K562 (cell line): ENCODE measurements at regions not wholly inside any gene's neighbourhood (a gene's known extent, or its start where the extent isn't known, plus 50 kb on each side); places are given as distances from the start of the nearest gene placed in this dataset.

Experiments
- ATAC-seq: fragments of 200-7000 bp; cut with Tn5 transposase; 3 replicates; pipeline ENCODE4 v1.9.1; 2020; ENCODE audit warnings: moderate library complexity
- BruUV-seq: library from RNA; stranded (reverse); fragments of 400-500 nt; replicated peaks from 2 replicates; lab custom pipeline; 2021; lab: Mats Ljungman, UMichigan
- CTCF ChIA-PET: fragments of 300-600 bp; formaldehyde crosslinking; extraction: SDS; loops from one replicate; lab custom pipeline; 2021; ENCODE audit warnings: low intra/inter-chr PET ratio; lab: Yijun Ruan, JAX
- POLR2A ChIA-PET: fragments of 300-600, 350-650 bp; sonication (Branson Sonifier 250); formaldehyde crosslinking; extraction: SDS; loops from one replicate; lab custom pipeline; 2021; ENCODE audit warnings: antibody characterized with exemption, inconsistent platforms; lab: Yijun Ruan, JAX
- DNase-seq, 4 experiments: peaks; one replicate each; pipeline versions ENCODE4 v3.0.0 to v3.0.0-alpha.2; 2011 to 2018; ENCODE audit warnings: low spot score in 3 of 4, mixed read lengths in 3 of 4; ENCODE audit errors: extremely low read depth in 1 of 4
- FAIRE-seq: peaks from 2 replicates; lab custom pipeline; 2011; peaks lifted over from hg19 to GRCh38; lab: Jason Lieb, UNC
- H2AFZ ChIP-seq: 2 replicates; pipeline ENCODE4 v1.6.0; 2011; ENCODE audit warnings: low read depth, low read length, control low read depth, inconsistent platforms
- H3K27ac ChIP-seq: fragments of 200-600 bp; 3 replicates; pipeline ENCODE4 v1.8.0; 2011; ENCODE audit warnings: low read depth, mild to moderate bottlenecking, control low read depth, inconsistent platforms, low read length, moderate library complexity, mixed read lengths; ENCODE audit errors: extremely low read depth
- H3K27me3 ChIP-seq, 2 experiments: fragments of 300-600 bp in 1 of 2; 2 replicates in 1 of 2; 3 replicates in 1 of 2; pipeline versions ENCODE4 v1.6.0 to v1.8.0; 2011; ENCODE audit warnings: inconsistent platforms in 2 of 2, low read length in 2 of 2, mild to moderate bottlenecking in 1 of 2, mixed read lengths in 1 of 2, moderate library complexity in 1 of 2; ENCODE audit not compliant: control insufficient read depth in 2 of 2, insufficient read depth in 2 of 2
- H3K36me3 ChIP-seq: fragments of 300-600 bp; 3 replicates; pipeline ENCODE4 v1.8.0; 2011; ENCODE audit warnings: mild to moderate bottlenecking, low read length, inconsistent platforms; ENCODE audit not compliant: control insufficient read depth, insufficient read depth
- H3K4me1 ChIP-seq, 2 experiments: fragments of 200-600 bp in 1 of 2; replicated peaks in 1 of 2; 2 replicates in 1 of 2; 3 replicates in 1 of 2; pipeline versions ENCODE4 v1.5.1 to v1.8.0; 2011; ENCODE audit warnings: inconsistent platforms in 2 of 2, low read length in 2 of 2, mild to moderate bottlenecking in 1 of 2, mixed read lengths in 1 of 2, moderate library complexity in 1 of 2; ENCODE audit not compliant: control insufficient read depth in 2 of 2, insufficient read depth in 2 of 2
- H3K4me2 ChIP-seq: 2 replicates; pipeline ENCODE4 v1.6.1; 2011; ENCODE audit warnings: low read length, control low read depth, inconsistent platforms, mixed read lengths; ENCODE audit not compliant: insufficient read depth
- H3K4me3 ChIP-seq: fragments of 200-600 bp; sonication (generic), shearing (Covaris generic); 2 replicates; pipeline ENCODE4 v1.5.1; 2016; ENCODE audit warnings: control low read depth, inconsistent platforms
- H3K79me2 ChIP-seq: fragments of 200-600 bp; 3 replicates; pipeline ENCODE4 v1.8.0; 2011; ENCODE audit warnings: low read length, inconsistent platforms; ENCODE audit not compliant: control insufficient read depth, insufficient read depth
- H3K9ac ChIP-seq, 2 experiments: 2 replicates each; pipeline versions ENCODE4 v1.6.0 to v1.6.1; 2011; ENCODE audit warnings: low read depth in 2 of 2, low read length in 2 of 2, control low read depth in 1 of 2, inconsistent platforms in 1 of 2, mild to moderate bottlenecking in 1 of 2, mixed read lengths in 1 of 2; ENCODE audit not compliant: insufficient read depth in 1 of 2
- H3K9me1 ChIP-seq: one replicate; pipeline ENCODE4 v1.6.0; 2011; ENCODE audit warnings: inconsistent platforms, mild to moderate bottlenecking, low read length, moderate library complexity; ENCODE audit not compliant: control insufficient read depth, insufficient read depth
- H3K9me3 ChIP-seq: replicated peaks from 2 replicates; pipeline ENCODE4 v1.5.1; 2011; ENCODE audit warnings: low read depth, low read length, inconsistent platforms; ENCODE audit not compliant: control insufficient read depth, insufficient read depth
- H4K20me1 ChIP-seq: replicated peaks from 2 replicates; pipeline ENCODE4 v1.6.1; 2011; ENCODE audit warnings: low read length, inconsistent platforms, mixed read lengths; ENCODE audit not compliant: control insufficient read depth, insufficient read depth
- ARID2 ChIP-seq: fragments of 450-650 bp; IDR thresholded peaks from 2 replicates; pipeline ENCODE4 v1.6.1; 2017; ENCODE audit warnings: antibody characterized with exemption, mild to moderate bottlenecking
- CBX3 ChIP-seq, 2 experiments: IDR thresholded peaks; 1 replicate in 1 of 2; 2 replicates in 1 of 2; pipeline ENCODE4 v1.6.1; 2012; ENCODE audit warnings: inconsistent platforms in 2 of 2, low read length in 2 of 2, borderline replicate concordance in 1 of 2, control low read depth in 1 of 2
- GABPA ChIP-seq: fragments of 200-800 bp; sonication (Bioruptor generic); conservative IDR thresholded peaks from 2 replicates; pipeline ENCODE4 v1.6.1; 2016; ENCODE audit warnings: low read depth, missing genetic modification characterization, missing compliant biosample characterization
- HIVEP1 ChIP-seq: fragments of 250-450 bp; sonication (Bioruptor Pico); IDR thresholded peaks from 2 replicates; pipeline ENCODE4 v1.4.0; 2020; ENCODE audit warnings: mild to moderate bottlenecking
- HMG20B ChIP-seq: fragments of 250-450 bp; sonication (Bioruptor Pico); IDR thresholded peaks from 2 replicates; pipeline ENCODE4 v1.5.0; 2021; ENCODE audit warnings: mild to moderate bottlenecking
- HNRNPH1 ChIP-seq: fragments of 200-400 bp; formaldehyde crosslinking; optimal IDR thresholded peaks from 2 replicates; pipeline ENCODE3; 2017; ENCODE audit warnings: low read depth, mild to moderate bottlenecking, low read length, moderate library complexity
- KLF16 ChIP-seq: IDR thresholded peaks from 2 replicates; pipeline ENCODE4 v1.6.1; 2016; ENCODE audit warnings: antibody characterized with exemption
- L3MBTL2 ChIP-seq: fragments of 450-650 bp; IDR thresholded peaks from 2 replicates; pipeline ENCODE4 v1.6.1; 2016; ENCODE audit warnings: mild to moderate bottlenecking, moderate library complexity
- SRSF1 ChIP-seq: fragments of 200-400 bp; formaldehyde crosslinking; IDR thresholded peaks from 2 replicates; pipeline ENCODE4 v1.6.1; 2017; ENCODE audit warnings: mild to moderate bottlenecking, low read depth, low read length, moderate library complexity
- SRSF9 ChIP-seq: fragments of 200-400 bp; formaldehyde crosslinking; IDR thresholded peaks from 2 replicates; pipeline ENCODE4 v1.6.1; 2017; ENCODE audit warnings: low read depth, low read length, borderline replicate concordance
- WGBS: fragments of 100-300 bp; shearing (Covaris generic); methylation state at CpG from one replicate; pipeline ENCODE4 v1.1.6; 2016; ENCODE audit warnings: low coverage, mixed read lengths; ENCODE audit not compliant: insufficient coverage; ENCODE audit errors: missing lambda C conversion rate; 5-methylcytosine and 5-hydroxymethylcytosine counted together
- in situ Hi-C: fragments of 300-500 bp; cut with MboI; formaldehyde crosslinking; loops from 4 replicates; pipeline ENCODE4 v1.15.0; 2018; ENCODE audit warnings: inconsistent platforms, mixed read lengths
- intact Hi-C: fragments of 100-400 bp; cut with micrococcal nuclease; formaldehyde crosslinking; loops from 2 replicates; pipeline ENCODE4 v1.14.2; 2022
- TF ChIP-seq, protein P1 (sequence below): IDR thresholded peaks from 2 replicates; pipeline ENCODE4 v1.6.1; 2014; ENCODE audit warnings: antibody characterized with exemption
- TF ChIP-seq, protein P2 (sequence below): fragments of 250-450 bp; sonication (Bioruptor Pico); IDR thresholded peaks from 2 replicates; pipeline ENCODE4 v1.8.0; 2022; ENCODE audit warnings: moderate library complexity, mild to moderate bottlenecking, inconsistent platforms
- TF ChIP-seq, protein P3 (sequence below), 3 experiments: fragments of 200-800 bp in 1 of 3; sonication (Bioruptor generic) in 1 of 3; sonication (generic) in 1 of 3; formaldehyde crosslinking in 1 of 3; IDR thresholded peaks; 2 replicates each; pipeline versions ENCODE4 v1.6.1 to v1.8.0; 2016 to 2022; ENCODE audit warnings: mild to moderate bottlenecking in 2 of 3, missing compliant biosample characterization in 2 of 3, missing genetic modification characterization in 2 of 3, missing genetic modification reagents in 1 of 3

DNA sequence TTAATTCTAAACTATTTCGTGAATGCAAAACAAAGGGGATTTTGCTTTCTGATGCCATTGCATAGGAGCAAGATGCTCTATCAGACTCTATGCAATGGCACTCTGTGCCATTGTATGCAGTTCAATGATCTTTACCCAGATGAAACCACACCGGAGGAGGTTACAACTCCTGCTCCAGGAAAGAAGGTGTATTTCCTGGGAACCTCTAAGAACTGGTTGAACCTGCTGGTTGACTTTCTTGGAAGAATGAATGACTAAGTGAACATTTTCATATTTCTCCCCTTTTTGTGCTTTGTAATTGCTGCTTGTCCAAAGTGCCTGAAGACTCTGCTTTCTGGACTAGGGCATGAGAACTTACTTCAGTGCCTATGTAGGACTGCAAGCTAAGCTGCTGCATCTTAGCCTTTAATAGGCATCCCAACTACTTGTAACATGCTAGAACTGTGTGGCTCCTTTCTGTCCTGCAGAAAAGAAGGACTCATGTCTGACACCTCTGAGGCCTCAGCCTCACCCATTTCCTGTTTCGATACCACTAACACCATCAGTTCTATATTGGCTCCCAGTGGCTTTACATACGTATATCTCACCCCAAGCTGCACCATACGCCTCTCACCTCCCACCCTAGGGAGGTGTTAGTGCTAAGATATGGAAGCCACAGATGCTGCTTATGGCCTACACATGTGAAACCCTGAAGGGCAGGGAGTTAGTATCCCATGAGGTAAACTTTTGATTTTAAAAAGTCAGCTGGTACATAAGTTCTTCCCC is 193.5 kb upstream of the CNOT2 start (continued):
- TF ChIP-seq, protein P1, sequence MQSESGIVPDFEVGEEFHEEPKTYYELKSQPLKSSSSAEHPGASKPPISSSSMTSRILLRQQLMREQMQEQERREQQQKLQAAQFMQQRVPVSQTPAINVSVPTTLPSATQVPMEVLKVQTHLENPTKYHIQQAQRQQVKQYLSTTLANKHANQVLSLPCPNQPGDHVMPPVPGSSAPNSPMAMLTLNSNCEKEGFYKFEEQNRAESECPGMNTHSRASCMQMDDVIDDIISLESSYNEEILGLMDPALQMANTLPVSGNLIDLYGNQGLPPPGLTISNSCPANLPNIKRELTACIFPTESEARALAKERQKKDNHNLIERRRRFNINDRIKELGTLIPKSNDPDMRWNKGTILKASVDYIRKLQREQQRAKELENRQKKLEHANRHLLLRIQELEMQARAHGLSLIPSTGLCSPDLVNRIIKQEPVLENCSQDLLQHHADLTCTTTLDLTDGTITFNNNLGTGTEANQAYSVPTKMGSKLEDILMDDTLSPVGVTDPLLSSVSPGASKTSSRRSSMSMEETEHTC: no peak
- TF ChIP-seq SRSF1: no peak
- TF ChIP-seq, protein P2, sequence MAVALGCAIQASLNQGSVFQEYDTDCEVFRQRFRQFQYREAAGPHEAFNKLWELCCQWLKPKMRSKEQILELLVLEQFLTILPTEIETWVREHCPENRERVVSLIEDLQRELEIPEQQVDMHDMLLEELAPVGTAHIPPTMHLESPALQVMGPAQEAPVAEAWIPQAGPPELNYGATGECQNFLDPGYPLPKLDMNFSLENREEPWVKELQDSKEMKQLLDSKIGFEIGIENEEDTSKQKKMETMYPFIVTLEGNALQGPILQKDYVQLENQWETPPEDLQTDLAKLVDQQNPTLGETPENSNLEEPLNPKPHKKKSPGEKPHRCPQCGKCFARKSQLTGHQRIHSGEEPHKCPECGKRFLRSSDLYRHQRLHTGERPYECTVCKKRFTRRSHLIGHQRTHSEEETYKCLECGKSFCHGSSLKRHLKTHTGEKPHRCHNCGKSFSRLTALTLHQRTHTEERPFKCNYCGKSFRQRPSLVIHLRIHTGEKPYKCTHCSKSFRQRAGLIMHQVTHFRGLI (CRISPR knock-in tag): no peak
- no peak for TF ChIP-seq SRSF9

DNA sequence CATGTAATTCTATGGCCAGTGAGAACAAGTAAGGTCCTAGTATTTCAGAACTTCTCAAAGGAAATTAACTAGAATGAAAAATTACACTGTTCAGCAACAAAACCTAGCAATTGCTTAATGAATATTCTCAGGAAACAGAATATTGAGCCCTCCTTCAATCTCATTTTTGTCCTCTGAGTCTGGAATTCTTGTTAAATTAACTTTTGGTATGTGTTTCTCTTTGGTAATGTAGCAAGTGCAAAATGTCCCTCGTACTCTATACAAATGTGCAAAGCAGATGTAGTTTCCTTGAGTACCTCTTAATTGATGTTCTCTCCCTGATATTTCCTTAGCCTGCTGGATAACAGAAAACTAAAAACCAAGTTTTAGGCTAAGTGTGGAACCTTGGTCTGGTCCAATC is 190.8 kb upstream of the CNOT2 start:
- intact Hi-C loops (no loop called here), in situ Hi-C loops (no loop called here)
- no peaks in the 10 kb centered on the region for H3K27me3 ChIP-seq
- POLR2A ChIA-PET: no interaction called here
- no peaks in the 10 kb centered on the region for H3K9me3 ChIP-seq
- no peak overlapping the region for H3K4me3 ChIP-seq
- FAIRE-seq (no peak), DNase-seq (no peak), ATAC-seq (no peak; the same call in 2 of the 3 replicates)
- 30% methylated on average over 1 of the region's 1 CpG for WGBS
- no peaks in the 10 kb centered on the region for H3K36me3 ChIP-seq
- peak overlapping the region; percentile 4; the same call in 1 of the 2 replicates for H3K4me2 ChIP-seq
- CTCF ChIA-PET: no interaction called here
- no TSS peak for BruUV-seq
- peak overlapping the region; percentile 11; the same call in 1 of the 3 replicates for H3K27ac ChIP-seq
- H4K20me1 ChIP-seq: no peaks in the 10 kb centered on the region
- peak overlapping the region; percentile 51; the same call in 1 of the 2 replicates for H2AFZ ChIP-seq
- no peaks in the 10 kb centered on the region for H3K79me2 ChIP-seq
- no peaks in the 10 kb centered on the region for H3K9me1 ChIP-seq
- no peak overlapping the region for H3K9ac ChIP-seq
- H3K4me1 ChIP-seq: peaks cover 0 to 20% of the 10 kb centered on the region in 2 experiments; a peak in 3 of 5 replicates
- TF ChIP-seq HMG20B (CRISPR knock-in tag) (no peak), GABPA (tag) (no peak), CBX3 (IDR thresholded peaks at IDR 0.05; ENCODE audit: borderline replicate concordance in 1 of 2, low read length in 2 of 2) (no peak), HNRNPH1 (no peak), L3MBTL2 (no peak), HIVEP1 (CRISPR knock-in tag) (no peak), KLF16 (no peak), ARID2 (no peak)
- TF ChIP-seq, protein P3, sequence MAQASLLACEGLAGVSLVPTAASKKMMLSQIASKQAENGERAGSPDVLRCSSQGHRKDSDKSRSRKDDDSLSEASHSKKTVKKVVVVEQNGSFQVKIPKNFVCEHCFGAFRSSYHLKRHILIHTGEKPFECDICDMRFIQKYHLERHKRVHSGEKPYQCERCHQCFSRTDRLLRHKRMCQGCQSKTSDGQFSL (CRISPR knock-in tag; IDR thresholded peaks at IDR 0.05): no peak
- TF ChIP-seq, protein P3 (tag; IDR thresholded peaks at IDR 0.05): no peak
